Sciatic nerve (tissue), 2 donors: ENCODE measurements at regions not wholly inside any gene's neighbourhood (a gene's known extent, or its start where the extent isn't known, plus 50 kb on each side); places are given as distances from the start of the nearest gene placed in this dataset.

Experiments
- ATAC-seq: fragments of 200-7000 bp; cut with Tn5 transposase; one replicate; pipeline ENCODE4 v1.9.1; 2020; ENCODE audit warnings: mild to moderate bottlenecking, moderate library complexity
- DNase-seq: peaks from one replicate; pipeline ENCODE4 v3.0.0-alpha.2; 2020; ENCODE audit warnings: low spot score
- intact Hi-C: fragments of 100-400 bp; cut with DNase I; formaldehyde crosslinking; loops from one replicate; pipeline ENCODE4 v1.14.2; 2022
- donor health status: DM: no; HTN: no; CAD: no.
- donor health status: DM: no; HTN: no; CAD: no.

GRCh38 chr5:6904860-6905259 lies 191.6 kb downstream of the TENT4A start:
- intact Hi-C loops = no loop called here
- DNase-seq = no peak
- ATAC-seq = no peak

- intact Hi-C loops = no loop called here
- ATAC-seq = peak; percentile 81
- DNase-seq = no peak
Measured at GRCh38 chr5:6905423-6905822, 192.2 kb downstream of the TENT4A start.

GRCh38 chr5:6905883-6906282 lies 192.7 kb downstream of the TENT4A start:
- DNase-seq (no peak), ATAC-seq (peak; percentile 92)
- intact Hi-C loops = no loop called here

GRCh38 chr5:6907320-6907918 lies 194.2 kb downstream of the TENT4A start:
- no peak for DNase-seq
- intact Hi-C loops = no loop called here
- ATAC-seq = no peak

GRCh38 chr5:6909901-6910300 lies 196.7 kb downstream of the TENT4A start:
- no peak for DNase-seq
- intact Hi-C loops = no loop called here
- ATAC-seq = no peak

- DNase-seq (no peak), ATAC-seq (no peak)
- intact Hi-C loops = no loop called here
Measured at GRCh38 chr5:6910950-6911349, 197.7 kb downstream of the TENT4A start.

GRCh38 chr5:6914347-6914746 lies 201.1 kb downstream of the TENT4A start:
- ATAC-seq (no peak), DNase-seq (no peak)
- intact Hi-C loops = no loop called here

GRCh38 chr5:6915574-6915973 lies 202.3 kb downstream of the TENT4A start:
- ATAC-seq = no peak
- DNase-seq = no peak
- intact Hi-C loops = no loop called here

GRCh38 chr5:6918255-6918654 lies 205.0 kb downstream of the TENT4A start:
- intact Hi-C loops = no loop called here
- no peak for DNase-seq
- ATAC-seq = no peak

- intact Hi-C loops = no loop called here
- DNase-seq (no peak), ATAC-seq (no peak)
Measured at GRCh38 chr5:6920628-6921256, 207.5 kb downstream of the TENT4A start.

GRCh38 chr5:6926491-6927038 lies 213.3 kb downstream of the TENT4A start:
- DNase-seq (no peak), ATAC-seq (no peak)
- intact Hi-C loops = no loop called here

GRCh38 chr5:6936031-6936430 lies 222.8 kb downstream of the TENT4A start:
- ATAC-seq (no peak), DNase-seq (no peak)
- intact Hi-C loops = no loop called here

GRCh38 chr5:6937677-6938076 lies 224.4 kb downstream of the TENT4A start:
- no peak for ATAC-seq
- intact Hi-C loops = no loop called here
- DNase-seq = no peak

- no peak for ATAC-seq
- intact Hi-C loops = no loop called here
- DNase-seq = no peak
Measured at GRCh38 chr5:6941631-6942030, 228.4 kb downstream of the TENT4A start.

- ATAC-seq (no peak), DNase-seq (no peak)
- intact Hi-C loops = no loop called here
Measured at GRCh38 chr5:6943197-6944112, 230.2 kb downstream of the TENT4A start.

GRCh38 chr5:6948562-6948961 lies 235.3 kb downstream of the TENT4A start:
- ATAC-seq = no peak
- DNase-seq = no peak
- intact Hi-C loops = no loop called here

- no peak for ATAC-seq
- intact Hi-C loops = no loop called here
- no peak for DNase-seq
Measured at GRCh38 chr5:6949230-6949629, 236.0 kb downstream of the TENT4A start.

GRCh38 chr5:6950250-6950649 lies 237.0 kb downstream of the TENT4A start:
- intact Hi-C loops = no loop called here
- ATAC-seq = no peak
- no peak for DNase-seq

GRCh38 chr5:6950860-6951259 lies 237.6 kb downstream of the TENT4A start:
- ATAC-seq (peak; percentile 57), DNase-seq (no peak)
- intact Hi-C loops = no loop called here

GRCh38 chr5:6961123-6961522 lies 247.9 kb downstream of the TENT4A start:
- intact Hi-C loops = no loop called here
- ATAC-seq (no peak), DNase-seq (no peak)
